ES-I3 (cell line): ENCODE measurements at regions not wholly inside any gene's neighbourhood (a gene's known extent, or its start where the extent isn't known, plus 50 kb on each side); places are given as distances from the start of the nearest gene placed in this dataset.
"Not testable (repeated sequence)": the region's sequence is repeated elsewhere in the genome, so short reads cannot be mapped to it uniquely, and the experiment has no call there.

ENCODE experiments used
- H3K36me3 ChIP-seq: 2 replicates; pipeline ENCODE4 v1.6.1; 2013; ENCODE audit warnings: mild to moderate bottlenecking, low read length, control low read depth, moderate library complexity; ENCODE audit not compliant: insufficient read depth
- H3K4me1 ChIP-seq: 2 replicates; pipeline ENCODE4 v1.6.1; 2013; ENCODE audit warnings: mild to moderate bottlenecking, control low read depth, low read length; ENCODE audit not compliant: insufficient read depth
- H3K9ac ChIP-seq: 2 replicates; pipeline ENCODE4 v1.6.1; 2013; ENCODE audit warnings: low read depth, mild to moderate bottlenecking, low read length, moderate library complexity
- H3K9me3 ChIP-seq: 2 replicates; pipeline ENCODE4 v1.6.1; 2013; ENCODE audit warnings: mild to moderate bottlenecking, low read length, moderate library complexity; ENCODE audit not compliant: control insufficient read depth, insufficient read depth

DNA sequence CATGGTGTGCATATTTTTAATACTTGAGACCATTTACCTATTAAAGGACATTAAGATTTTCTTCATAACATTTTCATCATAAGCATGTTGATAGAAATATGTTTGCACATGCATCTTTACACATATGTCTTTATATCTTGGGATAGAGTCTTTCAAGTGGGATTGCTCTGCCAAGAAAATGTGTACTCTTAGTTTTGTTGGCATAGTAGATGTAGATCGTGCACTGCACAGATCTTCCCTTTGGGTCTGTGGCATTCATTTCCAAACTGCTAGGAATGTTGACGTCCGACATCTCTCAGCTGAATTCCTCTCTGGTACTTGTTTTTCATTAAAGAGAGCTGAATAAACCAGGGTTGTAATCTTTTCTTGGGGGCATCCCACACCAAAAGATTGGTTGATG is 183.2 kb upstream of the RPRM start:
- Histone ChIP-seq H3K9ac (no peak overlapping the region), H3K9me3 (no peaks in the 10 kb centered on the region; the same call in 1 of the 2 replicates), H3K36me3 (no peaks in the 10 kb centered on the region), H3K4me1 (no peaks in the 10 kb centered on the region)

GRCh38 chr2:153663371-153663770 is 184.8 kb upstream of the RPRM start:
- Histone ChIP-seq H3K9ac (no peak overlapping the region), H3K36me3 (no peaks in the 10 kb centered on the region)

GRCh38 chr2:153664009-153664408 is 185.4 kb upstream of the RPRM start:
- H3K9ac ChIP-seq, H3K4me1 ChIP-seq, H3K36me3 ChIP-seq, H3K9me3 ChIP-seq: not testable (repeated sequence)

More at GRCh38 chr2:153663371-153663770, 184.8 kb upstream of the RPRM start:
- H3K9me3 ChIP-seq: no peaks in the 10 kb centered on the region; the same call in 1 of the 2 replicates
- no peaks in the 10 kb centered on the region for H3K4me1 ChIP-seq

DNA sequence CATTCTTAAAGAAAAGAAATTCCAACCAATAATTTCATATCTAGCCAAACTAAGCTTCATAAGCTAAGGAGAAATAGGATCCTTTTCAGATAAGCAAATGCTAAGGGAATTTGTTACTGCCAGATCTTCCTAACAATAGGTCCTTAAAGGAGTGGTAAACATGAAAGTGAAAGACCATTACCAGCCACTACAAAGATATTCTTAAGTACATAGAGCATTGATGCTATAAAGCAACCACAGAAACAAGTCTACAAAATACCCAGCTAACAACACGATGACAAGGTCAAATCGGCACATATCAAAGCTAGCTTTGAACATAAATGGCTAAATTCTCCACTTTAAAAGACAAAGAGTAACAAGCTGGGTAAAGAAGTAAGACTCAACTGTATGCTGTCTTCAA is 188.9 kb upstream of the RPRM start:
- Histone ChIP-seq H3K36me3 (no peaks in the 10 kb centered on the region), H3K9me3 (no peaks in the 10 kb centered on the region; the same call in 1 of the 2 replicates), H3K9ac (no peak overlapping the region), H3K4me1 (no peaks in the 10 kb centered on the region)

DNA sequence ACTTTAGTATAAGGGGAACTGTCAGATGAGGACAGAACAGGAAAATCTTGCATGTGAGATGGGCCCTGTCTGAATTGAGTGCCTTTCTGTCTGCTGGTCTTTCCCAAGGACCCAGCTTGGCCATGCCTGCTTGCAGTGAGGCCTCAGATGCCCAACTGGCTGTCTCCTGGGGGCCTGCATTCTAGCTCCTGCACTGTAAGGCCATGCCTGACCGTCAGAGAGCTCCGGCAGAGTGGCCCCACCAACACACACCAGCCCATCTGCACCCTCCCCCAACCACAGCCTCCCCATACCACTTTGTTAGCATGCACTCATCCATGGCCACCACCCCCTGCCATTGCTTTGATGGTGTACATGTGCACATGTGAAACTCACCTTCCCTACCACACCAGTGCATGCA is 190.4 kb upstream of the RPRM start:
- Histone ChIP-seq H3K4me1 (no peaks in the 10 kb centered on the region), H3K9ac (no peak overlapping the region), H3K36me3 (no peaks in the 10 kb centered on the region), H3K9me3 (no peaks in the 10 kb centered on the region; the same call in 1 of the 2 replicates)

DNA sequence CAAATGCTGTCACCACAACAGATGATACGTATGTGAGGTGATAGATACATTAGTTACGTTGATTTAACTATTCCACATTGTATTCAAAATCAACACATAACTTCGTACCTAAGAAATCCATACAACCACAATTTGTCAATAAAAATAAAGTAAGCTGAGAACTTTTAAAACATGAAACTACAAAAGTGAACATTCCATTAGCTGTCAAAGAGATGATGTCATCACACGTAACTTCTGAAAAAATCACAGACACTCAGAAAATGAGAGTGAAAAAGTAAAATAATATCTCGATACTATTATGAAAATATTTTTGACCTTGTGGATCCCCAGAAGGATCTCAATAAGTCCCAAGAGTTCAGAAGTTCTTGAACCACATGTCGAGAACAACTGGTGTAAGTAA is 161.6 kb upstream of the GALNT13 start:
- no peaks in the 10 kb centered on the region for H3K4me1 ChIP-seq
- H3K9ac ChIP-seq: no peak overlapping the region
- no peaks in the 10 kb centered on the region for H3K9me3 ChIP-seq
- H3K36me3 ChIP-seq: no peaks in the 10 kb centered on the region

DNA sequence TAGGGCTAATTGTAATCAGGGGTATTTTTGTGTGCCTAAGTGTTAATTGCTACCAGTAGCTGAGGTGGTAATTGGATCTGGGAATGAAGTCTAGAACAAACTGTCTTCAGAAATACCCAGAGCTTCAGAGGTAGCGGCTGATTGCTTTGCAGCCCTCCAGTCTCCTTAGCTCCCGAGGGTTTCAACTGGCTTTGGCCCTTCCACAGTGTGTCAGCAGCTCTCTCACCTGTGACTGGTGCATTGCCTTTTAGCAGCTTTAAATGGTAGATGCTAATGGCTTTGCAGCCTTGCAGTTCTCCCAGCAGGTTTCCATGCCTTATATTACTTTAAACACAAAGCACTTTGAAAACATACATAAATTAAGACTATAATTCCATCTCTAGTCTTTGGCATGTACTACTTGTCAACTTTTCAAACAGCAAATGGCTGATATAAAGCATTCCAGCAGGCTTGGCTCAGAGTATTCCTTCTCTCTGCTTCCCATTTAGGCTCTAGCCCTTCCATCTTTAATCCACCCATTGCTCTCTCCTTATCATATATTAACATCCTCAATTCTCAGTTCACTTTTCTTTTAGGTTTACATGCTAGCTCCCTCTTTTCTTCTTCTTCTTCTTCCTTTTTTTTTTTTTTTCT is 156.4 kb upstream of the GALNT13 start:
- Histone ChIP-seq H3K9ac (no peak overlapping the region), H3K36me3 (no peaks in the 10 kb centered on the region), H3K4me1 (no peaks in the 10 kb centered on the region), H3K9me3 (no peaks in the 10 kb centered on the region)

GRCh38 chr2:153717060-153717459 is 154.7 kb upstream of the GALNT13 start:
- H3K4me1 ChIP-seq: no peaks in the 10 kb centered on the region
- no peaks in the 10 kb centered on the region for H3K9me3 ChIP-seq
- H3K36me3 ChIP-seq: no peaks in the 10 kb centered on the region
- H3K9ac ChIP-seq: no peak overlapping the region

- Histone ChIP-seq H3K36me3 (no peaks in the 10 kb centered on the region), H3K4me1 (no peaks in the 10 kb centered on the region), H3K9ac (no peak overlapping the region), H3K9me3 (no peaks in the 10 kb centered on the region)
Measured at GRCh38 chr2:153739394-153739793, 132.3 kb upstream of the GALNT13 start.

DNA sequence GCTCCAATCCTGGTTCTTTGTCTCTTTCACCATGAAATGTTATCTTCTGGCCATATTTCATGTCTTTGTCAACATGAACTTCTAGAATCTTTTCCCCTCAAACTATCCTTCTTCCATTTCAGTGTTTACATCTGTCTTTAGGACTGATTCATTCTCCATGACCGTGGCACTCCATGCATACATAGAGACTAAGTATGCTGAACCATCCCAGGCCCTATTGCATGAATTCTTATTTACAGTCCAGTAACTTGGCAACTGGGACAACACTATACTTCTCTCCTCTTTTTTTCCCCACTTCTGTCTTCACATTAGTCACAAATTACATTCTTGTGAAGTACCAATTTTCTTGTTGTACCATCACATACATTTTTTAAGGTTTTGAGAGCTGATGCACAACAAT is 109.8 kb upstream of the GALNT13 start:
- no peaks in the 10 kb centered on the region for H3K4me1 ChIP-seq
- H3K9me3 ChIP-seq: no peaks in the 10 kb centered on the region; the same call in 1 of the 2 replicates
- no peaks in the 10 kb centered on the region for H3K36me3 ChIP-seq
- no peak overlapping the region for H3K9ac ChIP-seq

- H3K36me3 ChIP-seq: no peaks in the 10 kb centered on the region
Measured at GRCh38 chr2:153766415-153766814, 105.3 kb upstream of the GALNT13 start.

DNA sequence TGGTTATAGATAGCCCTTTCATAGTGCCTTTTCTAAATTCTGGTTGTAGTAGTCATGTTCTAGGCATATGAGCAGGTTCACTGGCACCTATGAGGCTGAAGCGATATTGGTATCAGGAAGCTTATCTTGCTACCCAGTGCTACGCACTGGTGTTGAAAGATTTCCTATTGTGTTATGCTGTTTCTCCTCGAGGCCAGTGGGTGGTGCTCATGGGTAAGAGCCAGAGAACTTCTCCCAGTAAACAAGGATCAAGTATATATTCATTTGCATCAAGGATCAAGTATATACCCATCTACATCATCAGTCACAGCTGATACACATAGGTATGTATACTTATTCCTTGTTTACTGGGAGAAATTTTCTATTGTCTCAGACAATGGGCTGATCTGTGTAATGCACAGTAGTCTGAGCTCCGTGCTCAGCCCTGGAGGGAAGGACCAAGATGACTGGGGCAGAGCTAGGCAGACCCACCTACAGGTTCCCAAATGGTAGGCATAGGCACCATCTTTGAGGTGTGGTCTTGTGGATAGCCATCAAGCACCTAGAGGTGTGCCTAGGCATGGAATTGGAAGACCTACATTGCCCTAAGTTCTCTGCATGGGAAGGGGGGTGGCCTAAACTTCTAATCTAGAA is 101.2 kb upstream of the GALNT13 start:
- H3K9me3 ChIP-seq: no peaks in the 10 kb centered on the region; the same call in 1 of the 2 replicates
- no peaks in the 10 kb centered on the region for H3K4me1 ChIP-seq
- no peaks in the 10 kb centered on the region for H3K36me3 ChIP-seq
- H3K9ac ChIP-seq: no peak overlapping the region

More at GRCh38 chr2:153766415-153766814, 105.3 kb upstream of the GALNT13 start:
- no peaks in the 10 kb centered on the region; the same call in 1 of the 2 replicates for H3K9me3 ChIP-seq
- H3K4me1 ChIP-seq: no peaks in the 10 kb centered on the region
- no peak overlapping the region for H3K9ac ChIP-seq

- Histone ChIP-seq H3K9me3 (no peaks in the 10 kb centered on the region), H3K9ac (no peak overlapping the region), H3K36me3 (no peaks in the 10 kb centered on the region), H3K4me1 (no peaks in the 10 kb centered on the region)
Measured at GRCh38 chr2:153780241-153780640, 91.5 kb upstream of the GALNT13 start.

GRCh38 chr2:153786016-153786415 is 85.7 kb upstream of the GALNT13 start:
- no peak overlapping the region for H3K9ac ChIP-seq
- no peaks in the 10 kb centered on the region for H3K4me1 ChIP-seq
- H3K36me3 ChIP-seq: no peaks in the 10 kb centered on the region
- no peaks in the 10 kb centered on the region; the same call in 1 of the 2 replicates for H3K9me3 ChIP-seq

GRCh38 chr2:153787612-153788011 is 84.1 kb upstream of the GALNT13 start:
- H3K36me3 ChIP-seq: no peaks in the 10 kb centered on the region
- no peaks in the 10 kb centered on the region; the same call in 1 of the 2 replicates for H3K9me3 ChIP-seq
- no peaks in the 10 kb centered on the region for H3K4me1 ChIP-seq
- no peak overlapping the region for H3K9ac ChIP-seq
